NCI-H2227 (cell line): ENCODE measurements at regions not wholly inside any gene's neighbourhood (a gene's known extent, or its start where the extent isn't known, plus 50 kb on each side); places are given as distances from the start of the nearest gene placed in this dataset.

Experiments
- DNase-seq: peaks from one replicate; lab custom pipeline; 2025; ENCODE audit not compliant: unreplicated experiment; lab: John Stamatoyannopoulos, UW

GRCh38 chr22:34687116-34687515, 378.8 kb upstream of the ISX start:
- DNase-seq = no peak

- no peak for DNase-seq
These were observed 377.1 kb upstream of the ISX start for GRCh38 chr22:34688825-34689224.

GRCh38 chr22:34696557-34696956, 369.4 kb upstream of the ISX start:
- no peak for DNase-seq

GRCh38 chr22:34702279-34702678, 363.7 kb upstream of the ISX start:
- DNase-seq = no peak

GRCh38 chr22:34709641-34710040, 356.3 kb upstream of the ISX start:
- DNase-seq = no peak

GRCh38 chr22:34722901-34723300, 343.1 kb upstream of the ISX start:
- no peak for DNase-seq

- no peak for DNase-seq
These were observed 329.9 kb upstream of the ISX start for GRCh38 chr22:34736081-34736480.

GRCh38 chr22:34738661-34739400, 327.1 kb upstream of the ISX start:
- DNase-seq = no peak

GRCh38 chr22:34743110-34743751, 322.7 kb upstream of the ISX start:
- no peak for DNase-seq

GRCh38 chr22:34760276-34761008, 305.5 kb upstream of the ISX start:
- DNase-seq = no peak

GRCh38 chr22:34761111-34761510, 304.8 kb upstream of the ISX start:
- DNase-seq = no peak

- no peak for DNase-seq
These were observed 302.5 kb upstream of the ISX start for GRCh38 chr22:34763496-34763895.

GRCh38 chr22:34765115-34765514, 300.8 kb upstream of the ISX start:
- DNase-seq = no peak

- no peak for DNase-seq
These were observed 296.6 kb upstream of the ISX start for GRCh38 chr22:34769361-34769760.

- DNase-seq = no peak
These were observed 289.1 kb upstream of the ISX start for GRCh38 chr22:34776817-34777216.

GRCh38 chr22:34781681-34782080, 284.3 kb upstream of the ISX start:
- no peak for DNase-seq

- peak; percentile 91 for DNase-seq
These were observed 282.5 kb upstream of the ISX start for GRCh38 chr22:34783436-34783835.

- peak; percentile 20 for DNase-seq
These were observed 281.9 kb upstream of the ISX start for GRCh38 chr22:34784056-34784455.

- DNase-seq = no peak
These were observed 268.1 kb upstream of the ISX start for GRCh38 chr22:34797826-34798225.

GRCh38 chr22:34798605-34799004, 267.4 kb upstream of the ISX start:
- DNase-seq = no peak

GRCh38 chr22:34800260-34800980, 265.5 kb upstream of the ISX start:
- DNase-seq = no peak
